Medulla oblongata (tissue), 1 donor: ENCODE measurements at regions not wholly inside any gene's neighbourhood (a gene's known extent, or its start where the extent isn't known, plus 50 kb on each side); places are given as distances from the start of the nearest gene placed in this dataset.

Source experiments
- DNase-seq: peaks from one replicate; pipeline ENCODE4 v3.0.0-alpha.2; 2015; ENCODE audit errors: extremely low spot score

GRCh38 chr4:180456928-180457327 is 1786.3 kb upstream of the TENM3 start:
- DNase-seq: no peak

- DNase-seq: no peak
Observed at GRCh38 chr4:180462116-180462515, 1781.1 kb upstream of the TENM3 start.

DNA sequence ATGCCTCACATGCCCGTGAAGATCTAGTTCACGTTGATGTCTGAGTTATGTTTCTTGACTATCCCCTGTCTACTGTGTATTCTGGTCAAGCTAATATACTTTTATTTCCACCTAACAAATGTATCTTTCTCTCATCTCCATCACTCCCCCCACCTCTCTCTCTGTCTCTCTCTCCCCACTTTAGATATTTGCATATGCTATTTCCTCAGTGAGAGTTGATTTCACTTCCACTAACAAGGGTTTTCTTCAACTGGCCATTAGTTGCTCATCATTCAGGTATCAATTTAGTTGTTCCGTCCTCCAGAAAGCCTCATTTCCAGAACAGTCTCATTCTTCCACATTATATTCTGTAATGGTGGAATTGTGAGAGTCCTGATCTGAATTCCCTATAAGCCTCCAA is 1777.8 kb upstream of the TENM3 start:
- no peak for DNase-seq

GRCh38 chr4:180483036-180483435 is 1760.2 kb upstream of the TENM3 start:
- no peak for DNase-seq

- no peak for DNase-seq
Observed at GRCh38 chr4:180485407-180485806, 1757.8 kb upstream of the TENM3 start.

DNA sequence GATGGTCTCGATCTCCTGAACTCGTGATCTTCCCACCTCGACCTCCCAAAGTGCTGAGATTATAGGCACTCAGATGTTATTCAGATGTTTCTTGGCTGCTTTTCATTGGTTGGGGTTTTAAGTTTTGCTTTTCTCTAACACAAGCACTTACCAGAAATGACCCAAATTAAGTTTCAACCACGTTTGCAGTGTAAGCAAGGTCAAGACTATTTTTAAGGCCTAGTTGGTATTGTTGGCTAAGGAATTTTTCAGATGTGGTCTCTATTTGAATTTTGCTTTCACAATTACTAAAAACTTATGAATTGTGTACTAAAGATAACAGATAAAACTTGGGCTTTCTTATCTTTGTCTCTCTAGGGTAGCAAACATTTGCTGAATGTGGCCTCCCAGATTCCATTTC is 1756.9 kb upstream of the TENM3 start:
- no peak for DNase-seq

GRCh38 chr4:180489787-180490186 is 1753.4 kb upstream of the TENM3 start:
- DNase-seq: no peak

- no peak for DNase-seq
Observed at GRCh38 chr4:180491210-180491609, 1752.0 kb upstream of the TENM3 start.

GRCh38 chr4:180493299-180493698 is 1749.9 kb upstream of the TENM3 start:
- no peak for DNase-seq

GRCh38 chr4:180500154-180500553 is 1743.0 kb upstream of the TENM3 start:
- DNase-seq: no peak

DNA sequence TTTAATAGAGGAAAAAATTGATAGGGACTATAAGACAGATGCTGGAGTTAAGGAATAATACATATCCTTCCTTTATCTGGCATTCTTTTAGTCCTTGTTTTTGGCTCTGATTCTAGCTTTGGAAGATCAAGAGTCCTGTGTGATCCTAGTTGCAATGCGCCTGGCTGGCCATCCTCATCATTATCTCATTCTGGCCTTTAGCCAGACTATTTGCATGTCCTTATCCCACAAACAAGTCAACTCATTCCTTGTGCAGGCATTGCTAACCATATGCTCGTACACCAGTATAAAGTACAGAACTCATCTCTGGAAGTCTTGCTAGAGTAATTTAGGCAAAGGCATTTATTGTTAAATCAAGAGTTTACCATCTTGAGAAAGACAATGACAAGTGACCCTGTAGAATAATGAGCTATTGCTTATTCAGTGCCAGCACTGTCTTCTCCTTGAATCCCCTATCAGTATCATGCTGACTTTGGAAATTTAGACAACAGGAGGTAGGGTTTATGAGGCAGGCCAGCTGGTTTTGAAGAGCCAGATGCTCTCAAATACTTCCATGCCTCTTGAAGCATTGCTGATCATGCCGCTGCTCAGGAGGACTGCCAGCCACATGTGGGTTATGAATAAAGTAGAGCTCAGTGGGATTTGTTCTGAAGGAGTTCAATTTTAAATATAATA is 1730.3 kb upstream of the TENM3 start:
- DNase-seq: no peak

DNA sequence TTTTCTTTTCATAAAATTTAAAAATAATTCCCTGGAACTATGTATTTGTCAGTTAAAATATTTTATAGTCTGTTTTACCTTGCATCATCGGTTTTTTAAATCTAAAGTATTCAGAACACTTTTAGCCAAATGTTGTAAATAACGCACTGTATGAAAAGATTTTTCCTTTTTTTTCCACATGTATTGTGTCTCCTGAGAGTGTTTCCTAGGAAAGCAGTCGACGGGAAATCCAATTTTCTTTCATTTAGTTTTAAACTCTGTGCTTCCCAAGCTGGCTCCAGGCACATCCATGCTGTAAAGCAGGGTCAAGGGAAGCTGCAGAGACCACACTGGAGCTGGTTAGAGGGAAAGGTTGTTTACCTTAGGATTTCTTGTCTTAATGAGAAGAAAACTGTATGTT is 1724.3 kb upstream of the TENM3 start:
- DNase-seq: no peak

- DNase-seq: no peak
Observed at GRCh38 chr4:180521181-180521580, 1722.0 kb upstream of the TENM3 start.

GRCh38 chr4:180525523-180526077 is 1717.6 kb upstream of the TENM3 start:
- no peak for DNase-seq

- DNase-seq: no peak
Observed at GRCh38 chr4:180528003-180528402, 1715.2 kb upstream of the TENM3 start.

DNA sequence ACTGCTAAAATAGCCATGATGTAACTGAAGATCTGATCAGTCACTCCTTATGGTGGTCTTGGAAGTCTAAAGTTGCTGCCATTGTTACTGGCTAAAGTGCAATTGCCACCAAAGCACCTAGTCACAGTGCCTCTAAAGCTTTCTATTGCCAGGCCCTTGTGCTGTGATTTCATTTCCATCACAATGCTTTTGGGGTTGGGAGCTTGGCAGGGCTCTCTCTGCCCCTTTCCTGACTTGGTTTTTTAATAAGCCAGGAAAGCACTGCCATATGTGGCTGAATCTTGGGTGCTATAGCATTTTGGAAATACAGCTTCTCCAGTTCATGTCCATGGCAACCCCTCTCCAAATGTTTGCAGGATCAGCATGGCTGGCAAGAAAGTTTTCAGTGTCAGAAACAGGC is 1712.4 kb upstream of the TENM3 start:
- no peak for DNase-seq

GRCh38 chr4:180532691-180533090 is 1710.5 kb upstream of the TENM3 start:
- DNase-seq: no peak

- DNase-seq: no peak
Observed at GRCh38 chr4:180538384-180539057, 1704.7 kb upstream of the TENM3 start.

GRCh38 chr4:180539284-180539683 is 1703.9 kb upstream of the TENM3 start:
- DNase-seq: no peak

GRCh38 chr4:180541678-180542077 is 1701.5 kb upstream of the TENM3 start:
- DNase-seq: no peak

DNA sequence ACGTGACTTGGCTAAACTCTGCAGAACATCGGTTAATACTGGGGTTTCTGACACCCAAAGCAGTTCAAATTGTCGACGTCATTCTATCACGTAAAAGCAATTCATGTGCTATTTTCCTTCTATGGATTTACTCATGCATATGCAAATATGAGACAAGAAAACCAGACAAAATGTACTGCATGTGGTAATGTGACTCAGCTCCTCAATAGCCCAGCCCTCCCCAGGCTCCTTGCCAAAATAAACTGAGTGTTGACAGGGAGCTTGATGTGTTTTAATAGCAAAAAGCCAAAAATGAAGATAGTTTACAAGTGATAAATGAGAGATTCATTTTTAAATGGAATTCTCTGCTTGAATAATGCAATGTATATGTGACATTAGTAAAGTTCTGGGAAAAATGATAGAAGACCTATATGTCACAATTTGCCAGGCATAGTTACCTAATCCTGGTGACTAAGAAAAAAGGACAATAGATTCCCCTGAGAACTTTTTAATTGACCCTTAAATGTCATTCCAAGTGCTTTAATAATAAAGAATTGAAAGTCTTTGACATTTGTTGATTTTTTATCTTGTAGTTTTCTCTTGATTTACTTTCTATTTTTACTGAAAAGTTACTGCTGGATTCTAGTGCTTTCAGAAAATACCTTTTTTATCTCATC is 1700.6 kb upstream of the TENM3 start:
- no peak for DNase-seq

DNA sequence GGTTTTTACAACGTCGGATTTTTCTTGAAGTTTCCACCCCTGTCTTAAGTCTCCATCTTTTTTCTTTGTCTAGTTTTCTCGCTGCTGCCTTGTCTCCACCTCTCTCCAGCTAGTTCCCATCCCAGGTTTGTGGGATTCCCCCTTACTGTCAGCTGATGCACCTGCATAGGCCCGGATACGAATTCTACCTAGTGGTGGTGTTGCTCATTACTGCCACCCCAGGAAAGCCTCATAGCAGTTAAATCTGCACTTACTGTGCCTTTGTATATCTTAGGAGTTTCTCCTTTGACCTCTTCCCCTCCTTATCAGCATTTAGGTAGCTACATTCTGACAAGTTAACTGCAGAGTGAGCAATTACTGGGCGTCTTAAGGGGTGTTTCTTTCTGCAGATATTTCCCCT is 1693.1 kb upstream of the TENM3 start:
- no peak for DNase-seq

DNA sequence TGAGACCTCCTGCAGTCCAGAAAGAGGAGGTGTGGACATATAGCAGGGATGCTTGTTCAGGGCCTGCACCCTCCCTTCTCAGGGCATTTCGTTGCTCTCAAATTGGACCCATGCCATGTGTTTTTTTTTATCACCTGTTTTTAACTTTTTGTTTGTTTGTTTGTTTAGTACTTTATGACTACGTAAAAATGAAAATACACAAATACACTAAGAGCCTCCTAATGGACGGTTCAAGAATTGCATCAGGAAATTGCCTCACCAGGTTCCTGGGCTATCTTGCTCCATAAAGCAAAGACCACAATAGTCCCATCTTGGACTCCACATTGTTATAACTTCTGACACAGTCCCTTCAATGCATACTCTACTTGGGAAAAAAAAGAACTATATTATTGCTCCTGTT is 1685.9 kb upstream of the TENM3 start:
- DNase-seq: no peak
